HG03575 (cell line): ENCODE measurements at regions not wholly inside any gene's neighbourhood (a gene's known extent, or its start where the extent isn't known, plus 50 kb on each side); places are given as distances from the start of the nearest gene placed in this dataset.

Experiments used
- ATAC-seq: cut with Tn5 transposase; IDR thresholded peaks from one replicate; pipeline ENCODE4 v1.9.1; 2021; ENCODE audit not compliant: unreplicated experiment, insufficient number of reproducible peaks, low FRiP score; ENCODE audit errors: extremely low read depth

DNA sequence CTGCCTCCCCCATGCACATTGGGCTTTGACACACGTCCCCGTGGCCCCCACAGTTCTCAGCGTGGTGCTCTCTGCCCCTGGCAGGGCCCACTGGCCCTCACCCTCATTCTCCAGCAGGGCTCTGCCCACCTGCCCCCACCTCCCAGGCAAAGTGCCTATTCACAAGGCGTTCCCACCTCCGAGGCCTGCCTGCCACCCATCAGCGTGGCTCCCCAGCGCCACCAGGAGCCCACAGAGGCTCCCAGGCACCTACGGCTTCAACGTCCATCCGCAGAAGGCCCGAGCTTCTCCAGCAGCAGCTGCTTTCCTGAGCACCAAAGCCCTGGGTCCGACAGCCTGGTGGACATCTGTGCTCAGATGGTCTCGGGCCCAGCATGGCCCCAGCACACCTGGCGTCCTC lies 211.8 kb upstream of the PPP2R2D start:
- ATAC-seq, result no peak

DNA sequence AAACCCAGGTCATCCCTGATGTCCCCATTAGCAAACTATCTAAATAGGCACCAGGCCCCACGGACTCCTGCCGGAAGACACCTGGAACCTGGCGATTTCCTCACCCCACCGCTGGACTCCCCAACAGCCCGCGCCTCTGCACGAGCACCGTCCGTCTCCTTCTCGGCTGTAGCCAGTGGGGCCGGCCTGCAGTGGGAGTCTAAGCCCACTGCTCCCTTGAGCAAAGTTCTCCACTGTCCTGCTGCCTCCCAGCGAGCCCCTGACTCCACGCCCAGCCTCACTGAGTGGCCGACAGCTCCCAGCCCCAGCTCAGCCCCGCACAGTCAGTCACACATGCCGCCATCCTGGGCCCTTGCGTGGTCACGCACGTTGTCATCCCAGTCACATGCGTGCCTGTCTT lies 211.3 kb upstream of the PPP2R2D start:
- ATAC-seq, result no peak

GRCh38 chr10:131689954-131690757 lies 210.7 kb upstream of the PPP2R2D start:
- ATAC-seq, result no peak

DNA sequence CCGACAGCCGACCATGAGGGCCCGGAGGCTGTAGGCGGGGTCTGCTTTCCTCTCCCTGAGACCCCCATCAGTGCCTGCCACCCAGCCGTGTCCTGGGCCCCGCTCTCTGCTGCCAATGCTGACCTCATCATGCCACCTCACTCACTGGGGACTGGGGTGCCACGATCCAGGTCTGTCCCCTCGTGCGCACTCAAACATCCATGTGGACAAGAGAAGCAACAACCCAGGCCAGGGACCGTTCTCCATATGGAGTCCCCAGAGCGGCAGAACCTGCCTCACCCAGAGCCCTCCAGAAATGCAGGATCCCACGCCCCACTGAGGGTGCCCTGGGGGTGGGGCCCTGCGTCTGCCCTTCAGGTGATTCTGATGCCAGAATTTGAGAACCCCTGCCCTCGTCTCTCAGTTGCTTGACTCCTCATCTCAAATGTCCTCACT lies 210.0 kb upstream of the PPP2R2D start:
- no peak for ATAC-seq

GRCh38 chr10:131691481-131692090 lies 209.2 kb upstream of the PPP2R2D start:
- no peak for ATAC-seq

DNA sequence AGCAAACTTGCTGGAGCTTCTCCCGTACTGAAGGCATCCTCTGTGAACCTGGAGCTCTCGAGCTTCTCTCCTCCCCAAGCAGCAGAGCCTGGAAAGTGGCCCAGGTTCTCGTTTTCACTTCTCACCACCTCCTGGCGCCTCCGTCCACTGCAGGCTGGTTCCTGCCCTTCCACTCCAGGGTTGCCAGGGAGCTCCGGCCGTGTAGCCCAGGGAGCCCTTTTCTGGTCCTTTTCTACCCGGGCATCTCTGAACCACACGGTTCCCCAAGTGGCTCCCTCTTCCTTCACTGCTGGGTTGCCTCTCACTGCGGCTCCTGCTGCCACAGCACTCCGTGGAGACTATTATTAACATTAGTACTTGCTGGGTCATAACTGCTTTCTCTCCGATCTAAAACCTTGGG lies 208.6 kb upstream of the PPP2R2D start:
- no peak for ATAC-seq

DNA sequence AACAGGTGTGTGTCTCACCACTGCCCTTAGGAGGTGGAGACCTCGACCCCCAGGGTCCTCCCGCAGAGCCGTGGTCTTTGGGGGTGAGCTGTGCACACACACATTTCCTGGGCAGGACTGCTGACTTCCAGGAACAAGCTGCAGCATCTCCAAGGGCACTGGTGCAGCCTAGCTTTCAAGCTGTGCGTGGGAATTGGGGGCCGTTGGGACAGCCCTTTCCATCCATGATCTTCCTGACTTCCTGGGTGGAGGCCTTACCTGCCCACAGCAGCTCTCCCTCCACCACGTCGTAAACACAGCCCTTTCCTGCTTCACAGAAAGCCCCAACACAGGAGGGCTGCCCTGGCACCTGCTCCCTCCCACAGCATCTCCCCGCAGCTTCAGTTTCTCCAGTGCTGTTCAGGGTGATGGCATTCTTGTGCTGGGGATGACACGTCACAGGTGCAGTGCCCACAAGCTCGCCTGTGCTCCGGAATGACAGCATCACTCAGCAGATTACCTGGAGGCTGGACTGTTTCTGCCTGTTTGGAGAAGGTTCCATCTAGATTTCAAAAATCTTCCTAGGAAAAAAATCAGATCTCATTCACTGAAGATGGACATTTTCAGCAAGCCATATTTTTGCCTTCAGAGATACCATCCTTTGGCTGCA lies 208.0 kb upstream of the PPP2R2D start:
- ATAC-seq, result no peak

- no peak for ATAC-seq
Measured at GRCh38 chr10:131693766-131694165, 207.0 kb upstream of the PPP2R2D start.

DNA sequence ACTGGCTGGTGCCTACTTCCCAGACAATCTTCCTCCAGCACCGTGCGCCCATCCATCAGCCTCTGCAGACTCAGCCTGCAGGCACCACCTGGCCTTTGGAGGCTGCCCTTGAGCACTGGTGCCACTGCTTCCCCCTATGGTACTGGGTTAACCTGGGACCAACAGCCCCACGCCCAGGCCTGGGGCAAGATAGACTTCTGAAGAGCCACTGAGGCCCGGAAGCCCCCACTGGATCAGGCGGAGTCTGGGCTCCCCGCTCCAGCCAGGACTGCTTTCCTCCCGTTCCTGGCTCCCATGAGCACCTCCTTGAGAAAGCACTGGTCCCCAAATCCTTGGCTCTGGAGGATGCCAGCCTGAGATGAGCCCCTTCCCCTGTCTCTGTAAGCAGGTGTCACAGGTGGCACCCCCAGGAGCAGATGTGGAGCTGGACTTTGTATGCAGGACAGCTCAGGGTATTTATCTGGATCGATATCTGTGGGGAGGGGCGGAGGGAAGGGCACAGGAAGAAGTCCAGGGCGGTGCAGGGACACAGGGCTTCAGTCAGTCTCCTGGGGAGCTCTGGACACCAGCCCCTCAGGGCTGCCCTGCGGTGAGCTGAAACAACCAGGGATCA lies 206.5 kb upstream of the PPP2R2D start:
- ATAC-seq, result no peak

DNA sequence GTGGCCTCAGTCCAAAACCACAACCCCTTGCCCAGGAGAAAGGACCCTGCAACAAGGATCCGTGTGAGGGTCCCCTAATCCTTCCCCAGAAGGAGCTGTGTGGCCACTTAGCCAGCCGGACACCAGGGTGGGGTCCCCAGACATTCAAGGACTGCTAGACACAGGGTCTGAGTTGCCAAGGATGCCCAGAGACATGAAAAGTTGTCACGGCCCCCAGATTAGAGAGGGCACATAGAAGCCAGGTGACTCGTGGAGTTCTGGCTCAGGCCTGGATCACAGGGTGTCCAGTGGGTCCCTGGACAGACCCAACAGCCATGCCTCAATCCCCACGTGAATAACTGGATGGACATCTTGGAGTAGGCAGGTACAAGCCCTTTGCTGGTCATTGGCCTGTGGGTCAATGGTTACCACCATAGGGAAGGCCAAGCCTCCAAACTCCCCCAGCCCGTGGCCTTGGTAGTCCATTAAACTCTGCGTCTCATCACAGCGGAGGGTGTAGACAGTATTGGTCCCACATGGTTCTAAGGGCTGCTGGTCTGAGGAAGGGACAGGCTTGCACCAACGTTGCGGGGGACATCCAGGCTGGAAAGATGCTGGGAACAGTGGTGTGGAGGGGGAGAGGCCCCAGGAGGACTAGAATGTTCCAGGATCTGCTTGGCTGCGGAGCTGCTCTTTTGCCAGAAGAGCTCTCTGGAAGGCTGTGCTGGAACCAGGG lies 205.9 kb upstream of the PPP2R2D start:
- no peak for ATAC-seq

GRCh38 chr10:131695496-131696165 lies 205.2 kb upstream of the PPP2R2D start:
- no peak for ATAC-seq

DNA sequence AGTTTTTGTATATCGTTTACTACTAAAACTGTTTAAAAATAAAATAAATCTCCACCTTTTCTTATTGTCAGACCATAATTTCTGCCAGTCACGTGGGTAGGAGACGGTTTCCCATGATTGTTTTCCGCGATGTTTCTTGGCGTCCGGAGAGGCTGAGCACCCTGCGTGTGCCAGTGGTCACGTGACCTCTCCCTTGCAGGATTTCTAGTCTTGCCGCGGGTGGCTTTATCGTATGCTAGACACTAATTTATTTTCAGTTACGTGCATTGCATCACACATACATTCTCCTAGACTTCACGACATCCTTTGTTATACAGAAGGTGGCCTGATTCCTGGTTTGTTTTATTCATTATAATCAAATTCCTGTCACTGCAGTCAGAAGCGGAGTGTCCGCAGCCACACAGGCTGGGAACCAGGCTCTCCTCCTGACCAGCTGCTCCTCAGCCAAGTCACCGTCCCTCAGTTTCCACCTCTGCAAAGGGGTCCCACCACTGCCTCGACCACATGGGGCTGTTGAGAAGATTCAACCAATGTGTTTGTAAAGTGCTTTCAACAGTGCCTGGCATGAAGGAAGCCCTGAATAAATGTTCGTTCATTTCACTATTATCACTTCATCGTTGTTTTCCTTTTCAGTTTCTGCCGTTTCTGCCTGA lies 203.2 kb upstream of the PPP2R2D start:
- no peak for ATAC-seq

DNA sequence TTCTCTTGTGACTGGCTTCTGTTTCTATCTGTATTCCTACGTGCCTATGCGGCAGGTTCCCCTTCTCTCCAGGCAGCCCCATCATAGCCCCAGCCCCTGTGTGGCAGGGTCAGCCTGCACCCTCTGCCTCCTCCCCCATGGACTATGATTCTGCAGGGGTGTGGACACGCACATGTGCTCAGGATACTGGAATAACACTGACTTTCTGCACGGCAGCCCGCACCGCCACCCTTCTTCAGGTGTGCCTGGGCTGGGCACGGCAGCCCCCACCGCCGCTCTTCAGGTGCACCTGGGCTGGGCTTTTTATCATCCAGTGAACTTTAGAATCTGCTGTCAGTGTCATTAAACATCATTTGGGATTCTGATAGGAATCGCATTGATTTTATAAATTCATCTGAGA lies 202.6 kb upstream of the PPP2R2D start:
- ATAC-seq, result no peak

- no peak for ATAC-seq
Measured at GRCh38 chr10:131698986-131699385, 201.8 kb upstream of the PPP2R2D start.

DNA sequence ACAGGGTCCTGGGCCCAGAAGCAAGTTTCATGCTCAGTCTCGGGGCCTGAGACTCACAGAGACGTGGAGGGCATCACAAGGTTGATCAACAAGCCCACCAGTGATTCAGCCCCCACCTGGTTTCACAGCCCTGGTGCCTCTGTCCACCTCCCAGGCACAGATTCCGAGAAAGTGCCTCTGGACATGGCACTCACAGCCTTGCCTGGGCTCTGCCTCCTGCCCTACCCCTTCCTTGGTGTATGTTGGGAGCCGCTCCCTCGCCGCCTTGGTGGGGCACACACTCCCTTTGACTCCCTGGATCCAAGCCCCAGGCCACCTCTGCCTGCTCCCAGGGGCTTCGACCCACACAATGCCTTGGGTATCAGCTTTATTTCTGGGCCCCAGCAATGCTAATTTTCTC lies 200.8 kb upstream of the PPP2R2D start:
- ATAC-seq, result no peak

DNA sequence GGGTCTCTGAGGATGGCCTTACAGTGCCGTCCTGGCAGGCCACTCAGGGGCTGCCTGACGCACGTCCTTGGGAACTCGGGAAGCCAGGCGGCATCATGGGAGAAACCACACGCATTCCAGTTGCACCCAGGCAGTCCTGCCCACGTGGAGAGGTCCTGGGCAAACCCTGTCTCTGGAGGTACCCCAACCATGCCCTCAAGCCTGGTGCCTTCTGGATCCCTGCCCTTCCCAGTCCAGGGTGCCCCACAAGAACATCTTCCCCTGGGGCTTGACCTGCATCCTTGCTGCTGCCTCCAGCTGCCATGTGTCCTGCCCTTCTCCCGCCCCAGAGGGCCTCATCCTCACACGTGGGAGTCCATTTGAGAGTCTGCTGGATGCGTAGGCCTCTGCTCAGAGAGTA lies 200.3 kb upstream of the PPP2R2D start:
- ATAC-seq, result no peak

- ATAC-seq, result no peak
Measured at GRCh38 chr10:131701131-131701947, 199.5 kb upstream of the PPP2R2D start.
